HG03095 (cell line): ENCODE measurements at regions not wholly inside any gene's neighbourhood (a gene's known extent, or its start where the extent isn't known, plus 50 kb on each side); places are given as distances from the start of the nearest gene placed in this dataset.

Experiments
- ATAC-seq: cut with Tn5 transposase; IDR thresholded peaks from one replicate; pipeline ENCODE4 v1.9.1; 2021; ENCODE audit warnings: moderate library complexity; ENCODE audit not compliant: unreplicated experiment

DNA sequence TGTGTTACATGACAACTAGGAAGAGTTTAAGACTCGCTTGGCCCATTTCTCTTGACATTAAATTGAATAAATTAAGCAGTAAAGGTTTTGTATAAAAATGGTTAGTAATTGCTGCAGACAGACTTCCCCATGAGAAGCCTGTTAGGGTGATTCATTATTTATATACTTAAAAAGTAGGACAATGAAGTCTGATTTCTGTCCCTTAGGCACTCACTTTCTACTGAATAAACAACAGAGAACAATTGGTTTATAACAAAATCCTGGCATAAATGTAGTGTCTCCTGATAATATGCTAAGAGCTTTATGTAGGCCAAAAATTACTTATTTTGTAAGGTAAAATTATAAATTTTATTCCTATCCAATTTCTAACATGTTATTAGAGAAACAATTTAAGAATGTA lies 2138.5 kb upstream of the PCDH20 start:
- ATAC-seq = no peak

- no peak for ATAC-seq
Measured at GRCh38 chr13:63551731-63552130, 2136.1 kb upstream of the PCDH20 start.

- no peak for ATAC-seq
Measured at GRCh38 chr13:63546524-63546923, 2130.9 kb upstream of the PCDH20 start.

DNA sequence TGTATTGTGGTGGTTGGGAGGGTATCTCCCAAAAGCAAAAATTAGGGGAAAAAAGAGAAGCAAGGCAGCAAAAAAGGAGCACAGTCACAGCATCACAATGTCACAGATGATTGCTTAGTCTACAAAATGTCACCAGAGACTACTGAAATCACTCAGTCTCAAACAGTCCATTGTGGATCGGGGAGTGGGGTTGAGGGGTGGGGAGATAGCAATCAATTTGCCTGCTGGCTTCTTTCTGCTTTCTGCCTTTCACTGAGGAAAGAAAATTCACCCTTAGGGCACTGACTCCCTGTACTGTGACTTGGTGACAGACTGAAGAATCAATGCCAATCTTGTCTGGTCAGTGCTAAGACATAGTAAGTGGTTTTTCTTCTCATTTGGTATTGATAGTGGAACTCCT lies 2127.1 kb upstream of the PCDH20 start:
- ATAC-seq = no peak

DNA sequence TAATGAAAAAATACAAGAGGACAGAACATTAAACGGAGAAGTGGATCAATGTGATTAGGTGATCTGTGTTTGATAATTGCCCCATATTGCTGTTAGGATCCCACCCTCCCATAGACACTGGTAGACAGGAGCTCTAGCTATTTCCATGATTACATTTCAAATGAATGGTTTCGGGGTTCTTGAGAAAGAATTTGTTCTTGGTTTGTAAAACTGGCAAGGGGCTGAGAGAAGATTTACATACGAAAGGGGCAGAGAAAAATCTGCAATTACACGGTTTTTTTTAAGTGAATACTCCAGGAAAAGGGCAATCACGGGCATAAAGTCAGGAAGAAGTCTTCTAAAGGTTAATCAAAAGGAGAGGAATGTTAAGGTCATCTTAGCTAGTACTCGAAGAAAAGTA lies 2125.7 kb upstream of the PCDH20 start:
- ATAC-seq = no peak

- no peak for ATAC-seq
Measured at GRCh38 chr13:63540061-63540460, 2124.4 kb upstream of the PCDH20 start.

- no peak for ATAC-seq
Measured at GRCh38 chr13:63517371-63517770, 2101.7 kb upstream of the PCDH20 start.

GRCh38 chr13:63516124-63516523 lies 2100.5 kb upstream of the PCDH20 start:
- ATAC-seq = no peak

DNA sequence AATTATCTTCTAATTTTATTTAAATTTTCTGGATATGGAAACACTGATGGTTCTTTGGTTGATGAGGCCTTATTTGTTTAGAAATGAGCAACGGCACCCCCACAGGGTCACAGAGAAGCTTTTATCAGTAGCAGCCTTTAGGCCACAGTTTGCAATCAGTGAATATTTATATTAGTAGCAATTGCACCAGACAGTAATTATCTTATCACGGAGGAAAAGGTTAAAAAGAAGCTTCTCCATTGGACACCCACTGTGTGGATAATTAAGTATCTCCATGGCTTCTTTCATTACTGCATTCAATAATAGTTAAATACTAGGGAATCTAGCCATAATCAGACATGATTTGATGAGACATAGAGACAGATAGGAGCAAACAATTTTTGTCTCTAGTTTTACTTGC lies 2099.2 kb upstream of the PCDH20 start:
- ATAC-seq = no peak

DNA sequence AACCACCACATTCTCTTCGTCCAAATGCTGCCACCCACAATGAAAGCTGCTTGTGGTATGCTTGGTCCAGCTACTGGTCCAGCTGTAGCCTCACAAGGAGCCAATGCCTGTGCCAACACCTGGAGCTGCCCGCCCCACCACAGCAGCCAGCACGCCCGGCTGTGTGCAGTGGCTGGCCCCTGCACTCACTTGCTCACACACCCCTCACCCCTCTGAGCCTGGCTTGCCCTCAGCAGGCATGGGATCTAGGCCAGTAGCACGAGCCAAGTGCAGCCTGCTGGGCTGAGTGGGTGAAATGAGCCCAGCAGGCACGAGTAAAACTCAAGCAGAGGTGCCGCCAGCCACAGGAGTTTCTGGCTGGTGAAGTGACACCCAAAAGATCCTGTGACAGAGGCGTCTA lies 2096.4 kb upstream of the PCDH20 start:
- no peak for ATAC-seq

- no peak for ATAC-seq
Measured at GRCh38 chr13:63501702-63502101, 2086.1 kb upstream of the PCDH20 start.

- ATAC-seq = no peak
Measured at GRCh38 chr13:63497601-63498000, 2082.0 kb upstream of the PCDH20 start.

GRCh38 chr13:63492604-63493003 lies 2077.0 kb upstream of the PCDH20 start:
- no peak for ATAC-seq

DNA sequence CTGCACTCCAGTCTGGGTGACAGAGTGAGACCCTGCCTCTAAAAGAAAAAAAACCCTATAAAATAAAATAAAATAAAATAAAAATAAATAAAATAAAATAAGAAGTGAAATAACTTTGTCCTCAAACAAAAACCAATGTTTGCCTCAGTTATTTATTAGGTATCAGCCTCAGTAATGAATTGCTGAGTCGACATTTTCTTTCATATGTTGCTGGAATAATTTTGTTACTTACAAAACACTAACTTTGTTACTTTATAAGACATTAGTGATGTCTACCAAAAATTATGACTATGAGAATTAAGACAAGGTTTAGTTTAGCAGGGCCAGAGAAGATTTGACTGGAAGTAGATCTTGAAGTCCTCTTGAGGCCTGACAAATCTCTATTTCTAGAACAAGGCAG lies 2074.5 kb upstream of the PCDH20 start:
- ATAC-seq = no peak

DNA sequence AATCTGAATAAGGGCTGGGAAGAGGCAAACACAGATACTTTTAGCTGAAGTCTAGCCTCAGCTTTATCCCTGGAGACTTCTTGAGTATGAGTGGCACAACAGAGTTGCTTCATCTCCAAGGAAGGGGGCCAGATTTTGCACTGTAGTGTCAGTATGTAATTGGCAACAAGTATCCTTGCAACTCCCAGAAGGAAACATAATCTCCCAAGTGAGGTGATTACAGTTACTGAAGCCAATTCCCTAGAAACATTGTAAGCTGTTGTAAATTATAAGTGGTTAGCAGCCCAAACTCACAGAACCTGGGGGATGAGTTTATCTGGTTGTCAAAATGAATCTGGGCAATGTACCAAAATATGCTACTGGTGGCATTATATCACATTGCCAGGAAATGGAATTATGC lies 2065.7 kb upstream of the PCDH20 start:
- no peak for ATAC-seq

DNA sequence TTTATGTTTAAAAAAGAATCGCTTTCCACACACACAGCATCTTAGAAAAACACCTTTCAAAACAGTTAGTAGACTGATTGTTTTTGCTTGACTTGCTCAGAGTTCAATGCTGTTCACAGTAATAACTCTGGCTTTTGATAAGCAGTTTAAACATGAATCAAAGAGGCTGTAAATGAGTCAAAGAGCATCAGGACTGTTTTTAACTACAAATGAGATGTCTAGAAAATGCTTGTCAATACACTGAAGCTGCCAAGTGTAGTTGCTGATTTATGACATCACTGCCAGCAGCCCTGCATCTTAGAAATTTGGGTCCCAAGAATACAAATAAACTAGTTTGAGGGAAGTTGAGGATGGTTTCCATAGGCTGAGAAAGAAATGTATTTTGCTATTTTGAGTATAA lies 2057.1 kb upstream of the PCDH20 start:
- no peak for ATAC-seq

- ATAC-seq = peak; percentile 88
Measured at GRCh38 chr13:63463782-63464610, 2048.3 kb upstream of the PCDH20 start.

DNA sequence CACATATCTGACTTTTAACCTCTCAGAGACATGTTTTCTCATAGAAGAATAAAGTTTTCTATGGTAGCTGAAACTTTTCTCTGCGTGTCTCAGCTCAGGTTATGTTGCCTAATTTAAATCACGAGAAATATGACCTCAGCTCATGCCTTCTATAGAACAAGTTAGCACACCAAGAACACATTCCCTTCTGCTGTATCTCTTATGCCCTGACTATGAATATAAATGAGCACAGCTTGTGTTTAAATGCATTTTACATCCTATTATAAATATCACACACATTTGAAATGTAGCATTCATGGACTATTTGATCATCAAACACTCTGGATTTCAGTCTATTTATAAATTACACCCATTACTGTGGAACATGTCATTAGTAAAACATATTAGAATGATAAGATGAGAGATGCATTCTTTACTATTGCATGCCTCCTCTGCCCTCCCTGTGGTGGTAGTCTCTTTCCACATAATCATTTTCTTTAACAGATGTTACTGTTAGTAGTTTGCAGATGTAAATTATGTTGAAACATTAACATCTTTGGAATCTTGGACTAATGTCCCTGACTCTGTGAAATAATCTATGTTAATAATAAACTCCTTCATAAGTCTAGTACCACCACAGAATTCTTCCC lies 2044.9 kb upstream of the PCDH20 start:
- ATAC-seq = no peak

- ATAC-seq = no peak
Measured at GRCh38 chr13:63457186-63457585, 2041.5 kb upstream of the PCDH20 start.

DNA sequence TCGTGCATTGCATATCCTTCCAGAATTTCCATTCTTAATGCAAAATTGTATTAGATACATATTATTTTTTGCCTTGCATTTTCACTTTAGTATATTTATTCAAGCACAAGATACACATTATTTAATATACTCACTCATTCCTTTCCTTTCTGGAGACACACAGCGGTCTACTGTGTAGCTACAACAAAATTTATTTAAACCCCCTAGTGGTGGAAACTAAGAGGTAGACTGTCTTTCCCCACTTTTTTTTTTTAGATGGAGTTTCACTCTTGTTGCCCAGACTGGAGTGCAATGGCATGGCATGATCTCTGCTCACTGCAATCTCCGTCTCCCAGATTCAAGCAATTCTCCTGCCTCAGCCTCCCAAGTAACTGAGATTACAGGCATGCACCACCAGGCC lies 2040.3 kb upstream of the PCDH20 start:
- ATAC-seq = no peak

GRCh38 chr13:63449550-63449949 lies 2033.9 kb upstream of the PCDH20 start:
- ATAC-seq = no peak

DNA sequence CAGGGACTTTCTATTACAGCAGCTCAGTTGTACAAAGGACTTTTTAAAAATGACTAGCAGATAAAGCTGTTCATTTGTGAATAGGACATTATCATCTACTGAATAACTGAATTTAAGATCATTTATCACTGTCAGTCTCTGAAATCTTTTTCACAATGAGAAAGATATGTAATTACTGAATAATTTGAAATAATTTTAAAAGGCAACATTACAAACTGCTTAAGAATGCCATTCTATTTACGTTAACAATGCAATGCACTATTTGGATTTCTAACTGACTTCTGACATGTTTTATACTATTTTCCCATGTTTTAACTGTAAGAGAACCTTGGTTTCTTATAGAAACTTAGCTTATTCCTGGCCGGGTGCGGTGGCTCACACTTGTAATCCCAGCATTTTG lies 2033.0 kb upstream of the PCDH20 start:
- no peak for ATAC-seq

GRCh38 chr13:63446329-63446728 lies 2030.7 kb upstream of the PCDH20 start:
- no peak for ATAC-seq
